GM19438 (cell line): ENCODE measurements at regions not wholly inside any gene's neighbourhood (a gene's known extent, or its start where the extent isn't known, plus 50 kb on each side); places are given as distances from the start of the nearest gene placed in this dataset.

Experiments
- ATAC-seq: cut with Tn5 transposase; IDR thresholded peaks from one replicate; pipeline ENCODE4 v1.9.1; 2021; ENCODE audit warnings: low read depth; ENCODE audit not compliant: unreplicated experiment

GRCh38 chr7:124692425-124692824 lies 73.2 kb downstream of the GPR37 start:
- no peak for ATAC-seq

DNA sequence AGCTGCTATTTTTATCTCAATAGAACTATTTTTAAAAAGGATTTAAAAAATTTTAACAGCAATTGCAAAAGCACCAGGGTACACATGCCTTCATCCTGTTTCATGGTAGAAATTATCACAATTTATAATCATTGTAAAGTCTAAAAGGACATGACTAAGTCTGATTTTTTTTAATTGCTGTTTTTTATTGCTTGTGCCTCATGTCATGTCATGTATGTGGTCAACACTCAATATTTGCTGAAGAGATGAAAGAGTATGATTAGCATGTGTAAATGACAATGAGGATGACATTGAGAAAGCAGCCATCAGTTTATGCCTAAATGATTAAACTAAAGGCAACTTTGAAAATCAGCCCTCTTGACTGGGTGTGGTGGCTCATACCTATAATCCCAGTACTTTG lies 74.8 kb downstream of the GPR37 start:
- no peak for ATAC-seq

DNA sequence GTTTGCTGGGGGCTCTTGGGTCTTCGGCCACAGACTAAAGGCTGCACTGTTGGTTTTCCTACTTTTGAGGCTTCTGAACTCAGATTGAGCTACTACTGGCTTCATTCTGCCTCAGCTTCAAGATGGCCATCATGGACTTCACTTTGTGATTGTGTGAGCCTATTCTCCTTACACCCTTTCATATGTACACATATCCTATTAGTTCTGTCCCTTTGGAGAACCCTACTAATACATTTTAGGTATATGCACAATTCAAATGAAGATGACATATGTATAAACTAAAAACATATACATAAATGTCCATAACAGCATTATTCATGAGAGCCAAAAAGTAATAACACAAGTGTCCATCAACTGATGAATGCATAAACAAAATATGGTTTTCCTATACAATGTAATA lies 75.7 kb downstream of the GPR37 start:
- no peak for ATAC-seq

- ATAC-seq: no peak
These were observed 76.1 kb downstream of the GPR37 start for GRCh38 chr7:124689523-124689922.

- no peak for ATAC-seq
These were observed 76.6 kb downstream of the GPR37 start for GRCh38 chr7:124688991-124689390.

DNA sequence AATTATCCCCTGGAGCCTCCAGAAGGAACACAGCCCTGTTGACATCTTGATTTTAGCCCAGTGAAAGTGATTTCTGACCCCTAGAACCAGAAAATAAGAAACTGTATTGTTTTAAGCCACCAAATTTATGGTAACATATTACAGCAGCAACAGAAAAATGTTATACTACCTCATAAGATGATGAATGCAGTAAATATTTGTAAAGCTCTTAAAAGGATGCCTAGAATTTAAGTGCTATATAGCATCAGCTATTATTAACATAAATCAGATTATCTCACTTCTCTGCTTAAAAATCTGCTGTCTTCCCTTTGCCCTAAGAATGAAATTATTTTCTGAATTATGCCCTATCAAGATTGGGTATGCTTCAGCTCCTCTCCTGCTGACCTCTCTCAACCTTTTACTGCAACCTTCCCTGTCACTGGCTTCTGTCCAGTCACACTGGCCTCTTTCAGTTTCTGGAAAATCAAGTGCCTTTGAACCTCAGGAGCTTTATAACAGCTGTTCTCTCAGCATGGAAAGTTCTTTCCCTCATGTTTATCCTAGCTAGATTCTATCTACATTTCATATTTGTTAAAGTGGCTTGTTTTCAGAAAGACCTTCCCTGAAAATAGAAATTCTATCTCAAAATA lies 78.9 kb downstream of the GPR37 start:
- ATAC-seq: no peak

GRCh38 chr7:124681946-124682345 lies 83.6 kb downstream of the GPR37 start:
- no peak for ATAC-seq

DNA sequence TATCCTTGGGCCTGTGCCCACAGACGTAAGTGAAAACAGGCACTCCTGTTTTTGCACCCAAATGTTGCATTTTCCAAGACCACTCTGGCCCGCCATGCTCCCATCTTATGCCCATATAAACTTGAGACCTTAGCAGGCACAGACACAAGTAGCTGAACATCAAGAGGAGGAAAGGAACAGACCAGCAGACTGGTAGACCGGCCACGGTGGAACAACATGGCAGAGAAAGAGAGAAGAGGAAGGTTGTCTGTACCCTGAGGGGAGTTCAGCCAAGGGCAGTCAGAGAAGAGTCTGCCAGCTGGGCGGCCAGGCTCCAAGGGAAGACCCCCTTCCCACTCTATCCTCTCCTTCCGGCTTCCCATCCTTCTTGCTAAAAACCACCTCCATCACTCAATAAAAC lies 85.3 kb downstream of the GPR37 start:
- ATAC-seq: no peak

GRCh38 chr7:124679586-124680225 lies 85.9 kb downstream of the GPR37 start:
- no peak for ATAC-seq

- no peak for ATAC-seq
These were observed 86.4 kb downstream of the GPR37 start for GRCh38 chr7:124679146-124679545.

DNA sequence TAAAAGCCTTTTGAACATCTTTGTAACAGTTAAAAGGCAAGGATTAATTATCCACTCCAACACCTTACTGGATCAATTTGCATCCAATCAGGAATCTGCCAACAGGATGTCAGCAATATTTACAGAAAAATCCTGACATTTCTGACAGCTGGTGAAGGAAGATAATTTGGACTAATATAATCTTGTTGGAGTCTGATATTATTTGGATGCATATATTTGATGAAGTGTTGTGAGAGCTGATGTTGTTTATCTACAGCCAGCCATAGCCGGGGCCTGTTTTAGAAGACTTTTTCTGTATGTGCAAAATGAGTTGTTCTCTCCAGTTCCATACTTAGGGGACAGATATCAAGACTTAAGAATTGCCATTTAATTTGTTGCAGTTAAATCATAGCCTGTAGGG lies 91.1 kb downstream of the GPR37 start:
- no peak for ATAC-seq

GRCh38 chr7:124672011-124672410 lies 93.6 kb downstream of the GPR37 start:
- no peak for ATAC-seq

DNA sequence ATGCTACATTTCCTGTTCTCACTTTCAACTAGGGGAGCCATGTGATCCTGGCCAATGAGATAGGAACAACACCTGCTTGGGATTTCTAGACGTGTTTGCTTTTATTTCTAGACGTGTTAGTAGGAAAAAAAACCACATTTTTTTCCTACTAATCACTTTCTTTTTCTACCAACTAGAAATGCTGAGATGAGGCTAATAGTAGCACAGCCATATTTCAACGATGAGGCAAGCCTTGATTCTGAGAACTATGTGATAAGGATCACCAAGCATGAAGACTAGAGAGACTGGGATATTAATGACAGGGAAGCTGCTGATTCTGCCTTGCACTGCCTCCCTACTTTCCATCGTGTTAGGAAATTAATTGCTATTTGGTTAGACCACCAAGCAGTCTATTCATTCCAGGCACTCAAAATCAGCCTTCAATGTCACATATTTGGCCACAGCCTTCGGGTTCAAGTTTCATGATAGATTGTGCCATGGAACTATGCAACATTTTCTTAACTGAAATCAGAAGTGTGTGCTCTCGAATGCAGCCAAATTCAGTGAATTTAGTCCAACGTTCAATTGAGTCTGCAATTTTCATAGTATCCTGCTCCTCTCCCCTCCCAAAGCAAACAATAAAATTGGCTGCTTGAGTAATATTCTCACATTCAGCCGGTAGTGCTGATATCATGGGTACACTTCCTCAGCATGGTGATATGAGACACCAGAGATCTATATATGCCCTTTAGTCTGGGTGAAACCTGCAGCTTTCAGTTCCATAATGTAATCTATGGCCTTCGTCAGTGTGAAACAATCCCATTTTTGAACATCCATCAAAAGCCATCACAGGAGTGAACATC lies 98.1 kb downstream of the GPR37 start:
- no peak for ATAC-seq

- no peak for ATAC-seq
These were observed 102.7 kb downstream of the GPR37 start for GRCh38 chr7:124662937-124663336.

DNA sequence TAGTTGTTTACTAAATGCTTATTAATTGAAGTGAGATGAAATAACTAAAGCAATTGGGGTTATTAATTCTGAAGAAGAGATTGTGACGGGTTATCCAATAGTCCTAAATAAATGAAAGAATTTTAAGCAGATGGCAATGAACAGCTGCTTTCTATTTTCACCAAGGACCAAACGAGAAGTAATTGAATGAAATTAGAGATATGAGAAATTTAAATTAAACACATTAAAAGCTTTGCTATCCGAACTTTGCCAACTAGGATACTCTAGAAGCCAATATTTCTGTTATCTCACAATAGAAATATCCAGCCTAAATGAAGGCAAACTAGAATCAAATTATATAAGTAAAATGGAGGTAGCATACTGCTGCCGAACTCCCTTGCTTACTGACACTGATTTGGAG lies 103.2 kb downstream of the GPR37 start:
- ATAC-seq: no peak

DNA sequence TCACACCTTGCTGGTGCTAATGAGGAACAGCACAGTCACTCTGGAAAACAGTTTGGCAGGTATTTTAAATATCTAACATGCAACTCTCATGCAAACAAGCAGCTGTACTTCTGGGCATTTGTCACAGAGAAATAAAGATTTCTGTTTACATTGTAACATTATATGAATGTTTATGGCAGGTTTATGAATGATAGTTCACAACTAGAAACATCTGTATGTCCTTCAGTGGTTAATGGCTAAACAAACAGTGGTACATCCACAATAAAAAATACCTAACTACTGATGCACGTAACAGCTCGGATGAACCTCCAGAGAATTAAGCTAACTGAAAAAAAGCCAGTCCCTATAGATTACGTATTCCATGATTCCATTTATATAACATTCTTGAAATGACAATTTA lies 109.6 kb downstream of the GPR37 start:
- ATAC-seq: no peak

- no peak for ATAC-seq
These were observed 113.4 kb downstream of the GPR37 start for GRCh38 chr7:124652237-124652636.

DNA sequence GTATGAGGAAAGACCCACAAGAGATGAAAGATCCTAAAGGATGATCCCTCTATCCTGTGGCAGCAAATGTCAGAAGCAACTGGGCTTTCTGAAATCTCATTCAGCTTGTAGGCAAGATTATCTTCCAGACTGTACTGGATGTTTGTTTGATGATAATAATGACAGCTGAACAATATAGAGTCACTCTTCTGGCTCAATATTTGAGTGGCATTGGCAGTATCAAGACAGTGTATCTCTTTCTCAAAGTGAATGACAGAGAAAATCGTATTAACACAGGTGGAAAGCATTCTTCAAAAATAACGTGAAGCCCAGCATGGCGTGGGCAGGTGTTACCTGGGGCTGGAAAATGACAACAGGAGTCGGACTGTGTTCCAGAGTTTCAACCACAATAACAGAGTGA lies 114.5 kb downstream of the GPR37 start:
- ATAC-seq: no peak

DNA sequence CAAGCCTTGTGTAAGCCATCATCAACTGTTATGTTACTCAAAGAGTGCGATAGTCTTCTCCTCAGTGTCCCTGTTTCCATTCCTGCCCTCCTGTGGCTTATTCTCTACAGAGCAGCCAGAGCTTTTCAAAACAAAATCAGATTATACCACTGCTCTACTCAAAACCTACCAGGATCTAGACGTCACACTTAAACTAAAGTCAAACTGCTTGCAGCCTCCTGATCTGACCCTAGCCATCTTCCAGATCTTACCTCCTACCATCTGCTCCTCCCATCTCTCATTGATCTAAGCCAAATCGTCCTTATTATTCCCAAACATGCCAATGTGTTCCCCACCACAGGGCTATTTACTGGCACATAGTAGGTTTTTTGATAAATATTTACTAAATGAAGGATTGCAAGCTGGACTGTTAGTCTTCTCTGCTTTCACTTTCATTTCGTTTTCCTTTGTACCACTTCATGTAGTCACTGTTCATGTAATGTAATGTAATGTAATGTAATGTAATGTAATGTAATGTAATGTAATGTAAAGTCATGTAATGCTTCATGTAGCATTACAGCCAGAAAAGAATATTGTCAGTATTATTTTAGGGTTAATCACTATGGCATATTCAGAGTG lies 116.1 kb downstream of the GPR37 start:
- no peak for ATAC-seq

- no peak for ATAC-seq
These were observed 117.8 kb downstream of the GPR37 start for GRCh38 chr7:124647630-124648306.

DNA sequence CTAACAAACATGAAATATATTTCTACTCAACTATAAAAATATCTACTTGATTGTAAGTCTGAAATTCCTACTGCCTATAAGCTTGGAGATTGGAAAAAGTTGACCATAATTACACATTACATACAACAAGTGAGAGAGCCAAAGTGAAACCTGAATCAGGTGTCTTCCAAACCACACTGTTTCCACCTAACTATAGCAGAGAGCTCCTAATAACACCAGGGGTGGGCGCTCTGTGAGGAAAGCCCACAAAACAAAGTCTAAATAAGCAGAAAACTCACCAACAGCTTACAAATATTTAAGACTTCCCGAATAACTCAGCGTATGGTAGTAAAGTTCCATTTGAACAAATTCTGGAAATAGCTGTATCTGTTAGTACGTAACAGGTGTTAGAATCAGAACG lies 119.9 kb downstream of the GPR37 start:
- no peak for ATAC-seq
